GM18858 (cell line): ENCODE measurements at regions not wholly inside any gene's neighbourhood (a gene's known extent, or its start where the extent isn't known, plus 50 kb on each side); places are given as distances from the start of the nearest gene placed in this dataset.

ENCODE experiments used
- ATAC-seq: cut with Tn5 transposase; IDR thresholded peaks from one replicate; pipeline ENCODE4 v1.9.1; 2021; ENCODE audit not compliant: unreplicated experiment

GRCh38 chr7:45446195-45446944 is 127.8 kb upstream of the ADCY1 start:
- peak; percentile 44 for ATAC-seq

- ATAC-seq, result no peak
Measured at GRCh38 chr7:45447296-45447695, 126.9 kb upstream of the ADCY1 start.

- no peak for ATAC-seq
Measured at GRCh38 chr7:45450571-45451204, 123.5 kb upstream of the ADCY1 start.

- ATAC-seq, result no peak
Measured at GRCh38 chr7:45451342-45452035, 122.7 kb upstream of the ADCY1 start.

GRCh38 chr7:45454771-45455170 is 119.4 kb upstream of the ADCY1 start:
- ATAC-seq, result no peak

GRCh38 chr7:45455662-45456061 is 118.5 kb upstream of the ADCY1 start:
- no peak for ATAC-seq

- ATAC-seq, result no peak
Measured at GRCh38 chr7:45456105-45456504, 118.1 kb upstream of the ADCY1 start.

GRCh38 chr7:45456747-45457524 is 117.2 kb upstream of the ADCY1 start:
- no peak for ATAC-seq

- no peak for ATAC-seq
Measured at GRCh38 chr7:45457591-45457990, 116.6 kb upstream of the ADCY1 start.

- ATAC-seq, result no peak
Measured at GRCh38 chr7:45459476-45459875, 114.7 kb upstream of the ADCY1 start.

- no peak for ATAC-seq
Measured at GRCh38 chr7:45460379-45460778, 113.8 kb upstream of the ADCY1 start.

GRCh38 chr7:45461026-45461425 is 113.1 kb upstream of the ADCY1 start:
- ATAC-seq, result no peak

- no peak for ATAC-seq
Measured at GRCh38 chr7:45469103-45469502, 105.1 kb upstream of the ADCY1 start.

- ATAC-seq, result no peak
Measured at GRCh38 chr7:45470031-45470430, 104.1 kb upstream of the ADCY1 start.

- no peak for ATAC-seq
Measured at GRCh38 chr7:45479781-45480180, 94.4 kb upstream of the ADCY1 start.

- no peak for ATAC-seq
Measured at GRCh38 chr7:45482451-45482850, 91.7 kb upstream of the ADCY1 start.

GRCh38 chr7:45484094-45484493 is 90.1 kb upstream of the ADCY1 start:
- no peak for ATAC-seq

GRCh38 chr7:45486575-45486974 is 87.6 kb upstream of the ADCY1 start:
- no peak for ATAC-seq

- no peak for ATAC-seq
Measured at GRCh38 chr7:45494885-45495284, 79.3 kb upstream of the ADCY1 start.

- no peak for ATAC-seq
Measured at GRCh38 chr7:45495618-45496017, 78.5 kb upstream of the ADCY1 start.

GRCh38 chr7:45500257-45500656 is 73.9 kb upstream of the ADCY1 start:
- no peak for ATAC-seq
